HG03558 (cell line): ENCODE measurements at regions not wholly inside any gene's neighbourhood (a gene's known extent, or its start where the extent isn't known, plus 50 kb on each side); places are given as distances from the start of the nearest gene placed in this dataset.
A peak's percentile ranks its signal among the peaks of the same experiment; 100 is the strongest.

Source experiments
- ATAC-seq: cut with Tn5 transposase; IDR thresholded peaks from one replicate; pipeline ENCODE4 v1.9.1; 2021; ENCODE audit warnings: moderate number of reproducible peaks; ENCODE audit not compliant: unreplicated experiment; ENCODE audit errors: extremely low read depth

DNA sequence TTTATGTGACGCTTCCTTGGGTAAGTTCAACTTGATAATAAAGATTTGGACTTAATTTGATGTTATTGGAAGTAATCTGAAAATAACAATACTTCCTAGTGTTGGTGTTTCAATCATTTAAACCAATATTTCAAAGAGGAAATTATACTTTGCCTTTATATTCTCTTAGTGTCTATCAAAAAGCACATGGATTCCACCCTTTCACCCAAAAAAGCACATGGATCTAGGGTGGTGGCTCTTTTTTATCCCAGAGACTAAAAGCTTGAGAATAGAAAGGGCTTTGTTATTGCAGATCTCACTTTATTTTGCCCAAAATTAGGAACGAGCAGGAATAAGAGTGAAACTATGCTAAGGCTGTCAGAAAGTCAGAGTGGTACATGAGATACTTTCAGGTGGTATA is 75.1 kb upstream of the RASGEF1B start:
- ATAC-seq: no peak

DNA sequence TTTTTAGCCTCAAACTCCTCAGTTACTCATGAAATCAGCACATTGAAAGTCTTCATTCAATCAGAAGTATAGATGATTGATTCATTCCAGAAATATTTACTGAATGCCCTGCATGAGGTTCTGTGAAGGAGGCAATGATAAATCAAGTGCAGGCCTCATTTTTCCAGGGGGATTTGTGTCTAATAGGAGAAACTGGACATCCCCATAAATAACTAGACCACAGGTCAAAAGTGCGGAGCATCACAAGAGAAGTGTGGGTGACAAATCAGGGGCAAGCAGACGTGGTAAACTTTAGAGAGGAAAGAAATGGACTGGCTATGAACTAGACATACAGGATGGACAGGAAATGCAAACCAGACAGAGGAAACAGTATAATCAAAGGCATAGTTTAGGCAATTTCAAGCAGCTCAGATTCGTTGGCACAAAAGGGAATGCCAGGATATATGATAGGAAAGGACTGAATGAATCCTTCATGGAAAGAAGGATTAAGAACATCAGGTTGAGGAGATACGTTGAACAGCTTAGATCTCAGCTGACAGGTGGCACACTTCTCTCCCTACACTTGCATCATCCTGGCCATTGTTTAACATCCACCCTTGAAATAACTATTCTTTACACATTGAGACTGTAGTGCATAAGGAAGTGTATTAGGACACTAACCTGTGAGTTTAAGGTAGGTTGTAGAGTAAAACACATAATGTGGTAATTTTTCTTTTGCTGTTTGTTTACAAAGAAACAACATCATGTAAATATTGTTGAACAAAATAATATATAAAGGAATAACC is 69.6 kb upstream of the RASGEF1B start:
- no peak for ATAC-seq

DNA sequence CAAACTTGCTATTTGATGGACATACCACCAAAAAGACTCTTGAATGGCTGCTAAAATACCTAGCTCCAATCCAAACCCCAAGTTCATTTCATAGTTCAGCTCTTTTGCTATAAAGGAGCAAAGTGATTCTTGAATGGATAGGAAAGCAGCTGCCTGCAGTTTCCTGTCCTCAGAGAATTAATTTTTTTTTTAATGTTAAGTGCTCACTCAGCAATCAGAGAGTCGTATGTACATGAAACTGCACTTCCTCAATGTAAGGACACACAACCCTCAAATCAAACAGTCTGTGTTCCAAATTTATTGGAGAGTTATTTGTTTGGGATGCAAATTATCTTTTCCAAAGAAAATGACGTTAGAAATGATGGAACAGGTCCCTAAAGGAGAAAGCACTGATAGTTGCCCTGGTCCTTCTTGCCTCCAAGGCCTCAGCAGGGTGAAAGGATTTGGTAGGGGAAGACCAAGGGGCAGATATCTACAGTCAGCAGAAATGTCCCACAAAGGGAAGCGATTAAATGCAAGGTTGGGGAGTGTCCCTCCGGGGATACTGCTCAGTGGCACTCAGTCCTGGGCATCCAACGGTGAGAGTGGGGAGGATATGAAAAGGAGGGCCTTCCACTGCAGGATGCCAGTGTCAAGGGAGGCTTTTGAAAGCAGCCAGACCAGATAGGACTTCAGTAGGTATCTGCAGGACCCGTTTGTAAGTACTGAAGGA is 67.2 kb upstream of the RASGEF1B start:
- no peak for ATAC-seq

DNA sequence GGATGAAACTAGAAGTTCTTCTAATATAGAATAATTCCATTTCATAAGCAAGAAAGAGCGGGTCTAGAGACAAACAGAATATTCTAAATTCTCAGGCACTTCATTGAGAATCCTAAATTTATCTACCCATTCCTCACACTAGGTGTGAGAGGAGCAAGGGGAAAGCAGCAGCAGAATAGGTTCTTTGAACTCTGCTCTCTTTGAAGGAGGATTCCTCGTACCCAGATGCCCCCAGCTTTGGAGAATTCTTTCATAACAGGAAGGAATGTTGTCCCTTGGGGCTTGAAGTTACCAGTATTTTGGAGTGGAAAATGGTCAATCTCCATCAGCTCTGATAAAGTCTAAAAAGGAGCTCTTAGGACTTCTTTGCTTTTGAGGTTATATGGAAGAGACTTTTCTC is 59.7 kb upstream of the RASGEF1B start:
- ATAC-seq: no peak

DNA sequence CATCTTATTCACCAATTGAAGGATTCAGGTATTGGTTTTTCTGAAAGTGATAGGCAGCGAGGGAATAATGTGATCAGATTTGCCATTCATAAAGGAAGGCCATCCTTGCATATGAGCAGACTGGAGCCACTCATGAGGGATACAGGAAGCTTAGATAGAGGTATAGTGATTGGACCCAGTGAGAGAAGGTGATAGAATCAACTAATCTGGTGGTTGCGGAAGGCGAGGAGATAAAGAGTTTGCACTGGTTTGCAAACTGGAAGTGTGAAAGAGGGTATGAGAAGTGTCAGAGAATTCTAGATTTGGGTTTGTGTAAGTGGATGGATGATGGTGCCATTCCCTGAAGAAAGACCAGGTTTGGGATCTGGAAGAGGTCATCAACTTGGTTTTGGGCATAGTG is 57.3 kb upstream of the RASGEF1B start:
- ATAC-seq: no peak

DNA sequence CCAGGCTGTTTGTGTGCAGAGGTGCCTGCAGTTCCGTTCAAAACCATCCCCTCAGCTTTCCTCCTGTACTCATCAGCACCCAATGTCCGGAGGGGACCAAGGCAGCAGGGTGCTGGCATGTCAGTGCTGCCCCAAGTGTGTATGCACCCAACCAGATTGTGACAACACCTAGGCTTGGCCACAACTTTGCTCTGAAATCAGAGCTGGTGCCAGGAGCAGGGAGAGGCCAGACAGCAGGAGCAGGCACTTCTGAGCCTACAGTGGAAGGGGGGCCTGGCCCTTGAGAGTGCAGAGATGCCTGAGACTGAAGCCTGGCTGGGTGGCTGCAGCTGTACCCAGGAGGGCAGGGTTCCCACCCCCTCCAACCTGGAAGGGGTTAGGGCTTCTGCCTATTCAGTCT is 56.5 kb upstream of the RASGEF1B start:
- no peak for ATAC-seq

DNA sequence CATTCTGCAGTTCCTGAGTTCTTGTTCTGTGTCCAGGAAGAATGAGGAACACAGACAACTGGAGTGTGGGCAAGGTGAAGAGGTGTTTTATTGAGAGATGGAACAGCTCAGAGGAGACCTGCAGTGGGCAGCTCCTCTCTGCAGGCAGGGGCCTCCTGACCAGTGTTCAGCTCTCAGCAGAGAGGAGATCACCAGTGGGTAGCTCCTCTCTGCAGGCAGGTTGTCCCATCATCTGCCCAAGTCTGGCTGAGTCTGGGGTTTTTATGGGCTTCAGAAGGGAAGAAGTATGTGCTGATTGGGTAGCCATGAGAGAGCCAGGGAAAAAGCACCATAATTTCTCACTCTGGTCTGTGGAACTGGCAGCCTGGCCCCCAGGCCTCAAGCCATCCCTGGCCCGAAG is 56.0 kb upstream of the RASGEF1B start:
- no peak for ATAC-seq

DNA sequence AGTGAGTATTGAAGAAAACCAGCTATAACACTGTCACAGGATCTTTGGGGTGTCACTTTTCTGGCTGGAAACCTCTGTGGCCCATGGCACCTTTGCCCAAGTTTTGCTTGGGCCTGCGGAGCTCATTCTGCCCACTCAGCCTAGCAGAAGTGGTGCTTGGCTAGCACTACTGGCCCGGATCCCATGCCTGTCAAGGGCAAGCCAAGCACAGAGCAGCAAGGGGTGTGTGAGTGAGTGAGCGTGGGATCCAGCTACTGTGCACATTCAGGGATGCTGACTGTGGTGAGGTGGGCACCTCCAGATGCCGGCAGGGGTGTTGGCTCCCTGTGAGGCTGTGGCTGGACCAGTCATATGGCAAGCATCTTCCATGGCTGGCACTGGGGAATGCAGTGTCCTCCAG is 55.4 kb upstream of the RASGEF1B start:
- no peak for ATAC-seq

DNA sequence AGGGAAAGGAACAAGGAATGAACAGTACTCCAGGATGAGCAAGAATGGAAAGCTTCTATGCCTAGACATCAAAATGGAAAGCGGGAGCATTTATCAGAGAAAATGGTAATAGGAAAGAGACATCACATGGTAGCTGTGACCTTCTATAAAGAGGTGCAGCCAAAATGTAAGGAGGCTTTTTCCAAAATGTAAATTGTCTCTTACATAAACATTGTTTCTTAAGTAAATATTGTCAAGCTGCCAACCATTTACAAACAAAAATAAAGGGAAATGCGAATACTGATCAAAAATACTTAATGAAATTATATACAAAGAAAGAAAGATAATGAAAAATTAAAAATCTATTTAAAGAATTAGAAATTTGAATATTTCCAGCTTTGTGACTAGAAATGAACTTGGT is 55.0 kb upstream of the RASGEF1B start:
- no peak for ATAC-seq

DNA sequence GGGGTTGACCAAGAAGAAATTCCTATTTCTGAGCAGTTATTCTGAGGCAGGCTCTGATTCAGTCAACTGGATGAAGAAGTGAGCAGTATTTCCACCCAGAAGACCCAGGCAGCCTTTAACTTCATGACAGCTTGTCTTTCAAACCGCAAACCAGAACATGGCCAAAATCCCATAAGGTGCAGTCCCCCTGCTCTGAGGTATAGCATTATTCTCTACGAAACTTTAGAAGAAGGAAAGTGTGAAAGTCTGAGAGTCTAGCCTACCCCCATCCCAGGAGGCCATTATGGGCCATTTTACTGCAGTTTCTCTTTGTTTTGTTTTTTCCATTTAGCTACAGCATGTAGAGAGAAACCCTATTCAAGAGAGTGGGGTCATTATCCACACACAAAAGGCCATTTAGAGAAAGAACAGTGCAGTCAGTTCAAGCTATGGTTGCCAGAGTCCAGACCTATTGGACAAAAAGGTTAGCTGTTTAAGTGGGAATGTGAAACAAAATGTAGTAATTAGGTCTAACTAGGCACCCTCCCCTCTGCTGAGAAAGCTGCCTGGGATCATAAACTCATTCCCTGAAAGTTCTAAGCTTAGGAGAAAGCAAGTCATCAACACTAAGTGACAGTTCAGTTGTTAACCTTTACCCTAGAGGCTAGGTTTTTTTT is 52.1 kb upstream of the RASGEF1B start:
- peak; percentile 62 for ATAC-seq

DNA sequence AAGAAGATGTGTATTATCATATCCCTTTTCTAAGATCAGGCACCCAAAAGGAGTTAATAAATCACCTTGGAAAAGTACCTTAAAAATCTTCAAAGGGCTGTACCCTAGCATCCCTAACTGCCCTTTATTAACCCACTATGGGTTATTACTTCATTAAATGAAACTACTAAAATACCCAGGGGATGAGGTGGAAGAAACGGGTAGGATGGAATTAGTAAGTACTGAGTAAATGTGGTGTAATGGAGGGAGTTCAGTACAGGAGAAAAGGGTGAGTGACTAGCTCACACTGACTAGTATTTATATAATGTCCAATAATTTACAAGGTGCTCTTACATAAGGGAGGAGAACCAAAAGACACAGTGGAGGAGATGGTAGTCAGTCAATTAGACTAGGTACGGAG is 51.0 kb upstream of the RASGEF1B start:
- ATAC-seq: no peak

DNA sequence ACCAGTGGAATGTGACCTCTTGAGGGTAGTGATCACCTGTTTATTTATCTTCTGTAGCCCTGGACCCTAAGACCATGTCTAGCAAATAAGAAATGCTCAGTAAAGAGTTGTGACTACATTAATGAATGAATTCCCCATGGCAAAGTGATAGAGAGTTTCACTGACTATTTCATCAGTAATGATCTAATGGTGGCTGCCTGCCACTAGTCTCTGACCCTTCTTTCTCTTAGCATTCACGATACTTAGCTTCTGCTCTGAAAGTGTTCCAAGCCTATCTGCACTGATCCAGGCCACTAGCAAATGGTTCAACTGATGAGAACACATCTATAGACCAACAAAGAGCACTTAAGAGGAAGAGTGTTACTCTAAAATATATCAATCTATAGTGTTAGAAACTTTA is 50.0 kb upstream of the RASGEF1B start:
- ATAC-seq: no peak
